ENCODE measurements at regions not wholly inside any gene's neighbourhood (a gene's known extent, or its start where the extent isn't known, plus 50 kb on each side); places are given as distances from the start of the nearest gene placed in this dataset.

- Histone ChIP-seq H3K4me2 (ENCODE audit: low read depth, low read length) (no peak overlapping the region), H3K4me3 (replicated peaks in 1 of 3; ENCODE audit: insufficient read depth in 1 of 3, low read depth in 2 of 3, low read length in 3 of 3) (no peak overlapping the region), H3K27me3 (ENCODE audit: control insufficient read depth in 1 of 2, insufficient read depth in 2 of 2, low read length in 2 of 2) (no peaks in the 10 kb centered on the region), H2AFZ (ENCODE audit: low read length) (no peak overlapping the region), H3K36me3 (replicated peaks in 1 of 2; ENCODE audit: control insufficient read depth in 1 of 2, insufficient read depth in 2 of 2, low read length in 2 of 2) (no peaks in the 10 kb centered on the region), H3K27ac (ENCODE audit: extremely low read length, insufficient read depth, low read length) (no peak overlapping the region), H3K9ac (ENCODE audit: insufficient read depth, low read depth, low read length) (no peak overlapping the region), H3K9me3 (ENCODE audit: low read length) (no peaks in the 10 kb centered on the region), H3K79me2 (ENCODE audit: insufficient read depth, low read length) (no peaks in the 10 kb centered on the region), H4K20me1 (ENCODE audit: insufficient read depth, low read length) (no peaks in the 10 kb centered on the region), H3K4me1 (ENCODE audit: insufficient read depth, low read length) (no peaks in the 10 kb centered on the region)
- POLR2A ChIA-PET, result no interaction called here
- in situ Hi-C loops (cut with HindIII; ENCODE audit: extremely low pct_ligation_motif_present, low pct_unique_long_range_greater_than_20kb), result no loop called here
- no peak for DNase-seq (ENCODE audit: low spot score)
- intact Hi-C loops (cut with micrococcal nuclease; ENCODE audit: unreplicated experiment), result no loop called here
- WGBS (ENCODE audit: low lambda C conversion rate), result 36% methylated on average over 3 of the region's 3 CpGs
- no TSS peak for BruUV-seq (replicated peaks)
- ATAC-seq, result no peak
- CTCF ChIA-PET (ENCODE audit: low intra/inter-chr PET ratio, low total read pairs), result no interaction called here
- TF ChIP-seq ARID3A (IDR thresholded peaks at IDR 0.05; ENCODE audit: low read depth, low read length) (no peak), HOXD1 (CRISPR knock-in tag; IDR thresholded peaks at IDR 0.05) (no peak), KLF12 (CRISPR knock-in tag; IDR thresholded peaks at IDR 0.05; ENCODE audit: borderline replicate concordance) (no peak), ISL2 (CRISPR knock-in tag; IDR thresholded peaks at IDR 0.05) (no peak), SRSF9 (IDR thresholded peaks at IDR 0.05; ENCODE audit: borderline replicate concordance, insufficient read depth, low read depth, low read length, poor library complexity, severe bottlenecking) (no peak)
- TF ChIP-seq, protein P1, sequence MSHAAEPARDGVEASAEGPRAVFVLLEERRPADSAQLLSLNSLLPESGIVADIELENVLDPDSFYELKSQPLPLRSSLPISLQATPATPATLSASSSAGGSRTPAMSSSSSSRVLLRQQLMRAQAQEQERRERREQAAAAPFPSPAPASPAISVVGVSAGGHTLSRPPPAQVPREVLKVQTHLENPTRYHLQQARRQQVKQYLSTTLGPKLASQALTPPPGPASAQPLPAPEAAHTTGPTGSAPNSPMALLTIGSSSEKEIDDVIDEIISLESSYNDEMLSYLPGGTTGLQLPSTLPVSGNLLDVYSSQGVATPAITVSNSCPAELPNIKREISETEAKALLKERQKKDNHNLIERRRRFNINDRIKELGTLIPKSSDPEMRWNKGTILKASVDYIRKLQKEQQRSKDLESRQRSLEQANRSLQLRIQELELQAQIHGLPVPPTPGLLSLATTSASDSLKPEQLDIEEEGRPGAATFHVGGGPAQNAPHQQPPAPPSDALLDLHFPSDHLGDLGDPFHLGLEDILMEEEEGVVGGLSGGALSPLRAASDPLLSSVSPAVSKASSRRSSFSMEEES (CRISPR knock-in tag; IDR thresholded peaks at IDR 0.05), result no peak
- TF ChIP-seq, protein P2, sequence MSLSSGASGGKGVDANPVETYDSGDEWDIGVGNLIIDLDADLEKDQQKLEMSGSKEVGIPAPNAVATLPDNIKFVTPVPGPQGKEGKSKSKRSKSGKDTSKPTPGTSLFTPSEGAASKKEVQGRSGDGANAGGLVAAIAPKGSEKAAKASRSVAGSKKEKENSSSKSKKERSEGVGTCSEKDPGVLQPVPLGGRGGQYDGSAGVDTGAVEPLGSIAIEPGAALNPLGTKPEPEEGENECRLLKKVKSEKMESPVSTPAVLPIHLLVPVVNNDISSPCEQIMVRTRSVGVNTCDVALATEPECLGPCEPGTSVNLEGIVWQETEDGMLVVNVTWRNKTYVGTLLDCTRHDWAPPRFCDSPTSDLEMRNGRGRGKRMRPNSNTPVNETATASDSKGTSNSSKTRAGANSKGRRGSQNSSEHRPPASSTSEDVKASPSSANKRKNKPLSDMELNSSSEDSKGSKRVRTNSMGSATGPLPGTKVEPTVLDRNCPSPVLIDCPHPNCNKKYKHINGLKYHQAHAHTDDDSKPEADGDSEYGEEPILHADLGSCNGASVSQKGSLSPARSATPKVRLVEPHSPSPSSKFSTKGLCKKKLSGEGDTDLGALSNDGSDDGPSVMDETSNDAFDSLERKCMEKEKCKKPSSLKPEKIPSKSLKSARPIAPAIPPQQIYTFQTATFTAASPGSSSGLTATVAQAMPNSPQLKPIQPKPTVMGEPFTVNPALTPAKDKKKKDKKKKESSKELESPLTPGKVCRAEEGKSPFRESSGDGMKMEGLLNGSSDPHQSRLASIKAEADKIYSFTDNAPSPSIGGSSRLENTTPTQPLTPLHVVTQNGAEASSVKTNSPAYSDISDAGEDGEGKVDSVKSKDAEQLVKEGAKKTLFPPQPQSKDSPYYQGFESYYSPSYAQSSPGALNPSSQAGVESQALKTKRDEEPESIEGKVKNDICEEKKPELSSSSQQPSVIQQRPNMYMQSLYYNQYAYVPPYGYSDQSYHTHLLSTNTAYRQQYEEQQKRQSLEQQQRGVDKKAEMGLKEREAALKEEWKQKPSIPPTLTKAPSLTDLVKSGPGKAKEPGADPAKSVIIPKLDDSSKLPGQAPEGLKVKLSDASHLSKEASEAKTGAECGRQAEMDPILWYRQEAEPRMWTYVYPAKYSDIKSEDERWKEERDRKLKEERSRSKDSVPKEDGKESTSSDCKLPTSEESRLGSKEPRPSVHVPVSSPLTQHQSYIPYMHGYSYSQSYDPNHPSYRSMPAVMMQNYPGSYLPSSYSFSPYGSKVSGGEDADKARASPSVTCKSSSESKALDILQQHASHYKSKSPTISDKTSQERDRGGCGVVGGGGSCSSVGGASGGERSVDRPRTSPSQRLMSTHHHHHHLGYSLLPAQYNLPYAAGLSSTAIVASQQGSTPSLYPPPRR (CRISPR knock-in tag; IDR thresholded peaks at IDR 0.05; ENCODE audit: borderline replicate concordance), result no peak
- TF ChIP-seq, protein P3, sequence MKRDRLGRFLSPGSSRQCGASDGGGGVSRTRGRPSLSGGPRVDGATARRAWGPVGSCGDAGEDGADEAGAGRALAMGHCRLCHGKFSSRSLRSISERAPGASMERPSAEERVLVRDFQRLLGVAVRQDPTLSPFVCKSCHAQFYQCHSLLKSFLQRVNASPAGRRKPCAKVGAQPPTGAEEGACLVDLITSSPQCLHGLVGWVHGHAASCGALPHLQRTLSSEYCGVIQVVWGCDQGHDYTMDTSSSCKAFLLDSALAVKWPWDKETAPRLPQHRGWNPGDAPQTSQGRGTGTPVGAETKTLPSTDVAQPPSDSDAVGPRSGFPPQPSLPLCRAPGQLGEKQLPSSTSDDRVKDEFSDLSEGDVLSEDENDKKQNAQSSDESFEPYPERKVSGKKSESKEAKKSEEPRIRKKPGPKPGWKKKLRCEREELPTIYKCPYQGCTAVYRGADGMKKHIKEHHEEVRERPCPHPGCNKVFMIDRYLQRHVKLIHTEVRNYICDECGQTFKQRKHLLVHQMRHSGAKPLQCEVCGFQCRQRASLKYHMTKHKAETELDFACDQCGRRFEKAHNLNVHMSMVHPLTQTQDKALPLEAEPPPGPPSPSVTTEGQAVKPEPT (CRISPR knock-in tag; IDR thresholded peaks at IDR 0.05; ENCODE audit: low read depth), result no peak
- TF ChIP-seq, protein P4, sequence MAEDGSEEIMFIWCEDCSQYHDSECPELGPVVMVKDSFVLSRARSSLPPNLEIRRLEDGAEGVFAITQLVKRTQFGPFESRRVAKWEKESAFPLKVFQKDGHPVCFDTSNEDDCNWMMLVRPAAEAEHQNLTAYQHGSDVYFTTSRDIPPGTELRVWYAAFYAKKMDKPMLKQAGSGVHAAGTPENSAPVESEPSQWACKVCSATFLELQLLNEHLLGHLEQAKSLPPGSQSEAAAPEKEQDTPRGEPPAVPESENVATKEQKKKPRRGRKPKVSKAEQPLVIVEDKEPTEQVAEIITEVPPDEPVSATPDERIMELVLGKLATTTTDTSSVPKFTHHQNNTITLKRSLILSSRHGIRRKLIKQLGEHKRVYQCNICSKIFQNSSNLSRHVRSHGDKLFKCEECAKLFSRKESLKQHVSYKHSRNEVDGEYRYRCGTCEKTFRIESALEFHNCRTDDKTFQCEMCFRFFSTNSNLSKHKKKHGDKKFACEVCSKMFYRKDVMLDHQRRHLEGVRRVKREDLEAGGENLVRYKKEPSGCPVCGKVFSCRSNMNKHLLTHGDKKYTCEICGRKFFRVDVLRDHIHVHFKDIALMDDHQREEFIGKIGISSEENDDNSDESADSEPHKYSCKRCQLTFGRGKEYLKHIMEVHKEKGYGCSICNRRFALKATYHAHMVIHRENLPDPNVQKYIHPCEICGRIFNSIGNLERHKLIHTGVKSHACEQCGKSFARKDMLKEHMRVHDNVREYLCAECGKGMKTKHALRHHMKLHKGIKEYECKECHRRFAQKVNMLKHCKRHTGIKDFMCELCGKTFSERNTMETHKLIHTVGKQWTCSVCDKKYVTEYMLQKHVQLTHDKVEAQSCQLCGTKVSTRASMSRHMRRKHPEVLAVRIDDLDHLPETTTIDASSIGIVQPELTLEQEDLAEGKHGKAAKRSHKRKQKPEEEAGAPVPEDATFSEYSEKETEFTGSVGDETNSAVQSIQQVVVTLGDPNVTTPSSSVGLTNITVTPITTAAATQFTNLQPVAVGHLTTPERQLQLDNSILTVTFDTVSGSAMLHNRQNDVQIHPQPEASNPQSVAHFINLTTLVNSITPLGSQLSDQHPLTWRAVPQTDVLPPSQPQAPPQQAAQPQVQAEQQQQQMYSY (CRISPR knock-in tag; IDR thresholded peaks at IDR 0.05), result no peak
- FAIRE-seq, result no peak
Measured at GRCh38 chr12:59122784-59123183, 202.5 kb upstream of the LRIG3 start.

Measured in HepG2 (cell line).